Stimulated activated CD8-positive, alpha-beta memory T cell treated with anti-CD3 and anti-CD28 coated beads, Interleukin-12 subunit alpha, Interleukin-12 subunit beta, amount 100 ng/mL, for 1 hour (primary cell): ENCODE measurements at regions not wholly inside any gene's neighbourhood (a gene's known extent, or its start where the extent isn't known, plus 50 kb on each side); places are given as distances from the start of the nearest gene placed in this dataset.

Experiments used
- DNase-seq: peaks from one replicate; pipeline ENCODE4 v3.0.0-alpha.2; 2020; ENCODE audit warnings: low read depth

DNA sequence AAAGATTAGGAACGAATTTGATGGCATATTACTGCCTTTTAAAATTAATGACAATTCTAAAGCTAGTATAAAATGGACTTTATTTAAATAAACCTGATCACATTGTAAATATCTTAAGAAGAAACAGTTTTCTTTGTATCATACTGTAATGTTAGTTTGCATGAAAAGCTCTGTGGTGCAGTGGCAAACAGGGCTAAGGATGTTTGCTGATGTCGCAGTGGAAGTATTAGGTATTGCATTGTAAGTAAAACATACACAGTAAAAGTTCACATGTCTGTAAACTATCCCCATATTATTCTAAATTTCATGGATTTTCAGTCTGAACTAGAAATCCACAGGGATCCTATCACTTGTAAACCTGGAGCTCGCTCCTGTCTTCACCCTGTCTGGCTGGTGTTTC is 252.6 kb upstream of the ZNF32 start:
- DNase-seq: no peak

GRCh38 chr10:43900571-43900970 is 251.9 kb upstream of the ZNF32 start:
- DNase-seq: no peak

GRCh38 chr10:43899224-43899959 is 250.7 kb upstream of the ZNF32 start:
- no peak for DNase-seq

DNA sequence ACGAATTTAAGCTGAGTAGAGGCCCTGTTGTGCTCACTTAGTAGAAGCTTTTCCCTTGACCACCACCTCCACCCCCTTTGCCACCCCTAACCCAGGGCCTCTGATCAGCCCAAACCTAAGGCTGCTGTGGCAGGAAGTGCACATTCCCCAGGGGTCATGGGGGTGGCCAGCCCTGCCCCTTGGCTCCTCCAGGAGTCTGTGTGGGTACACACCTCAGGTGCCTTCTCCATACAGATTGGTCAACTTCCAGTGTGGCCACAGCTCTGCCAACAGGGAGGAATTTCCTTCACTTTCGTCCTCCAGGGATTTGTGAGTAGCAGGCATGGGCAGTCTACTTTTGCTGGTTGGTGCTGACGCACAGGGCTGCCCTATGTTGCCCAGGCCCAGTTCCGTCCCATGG is 249.9 kb upstream of the ZNF32 start:
- DNase-seq: no peak

- DNase-seq: no peak
Observed at GRCh38 chr10:43897765-43898419, 249.2 kb upstream of the ZNF32 start.

DNA sequence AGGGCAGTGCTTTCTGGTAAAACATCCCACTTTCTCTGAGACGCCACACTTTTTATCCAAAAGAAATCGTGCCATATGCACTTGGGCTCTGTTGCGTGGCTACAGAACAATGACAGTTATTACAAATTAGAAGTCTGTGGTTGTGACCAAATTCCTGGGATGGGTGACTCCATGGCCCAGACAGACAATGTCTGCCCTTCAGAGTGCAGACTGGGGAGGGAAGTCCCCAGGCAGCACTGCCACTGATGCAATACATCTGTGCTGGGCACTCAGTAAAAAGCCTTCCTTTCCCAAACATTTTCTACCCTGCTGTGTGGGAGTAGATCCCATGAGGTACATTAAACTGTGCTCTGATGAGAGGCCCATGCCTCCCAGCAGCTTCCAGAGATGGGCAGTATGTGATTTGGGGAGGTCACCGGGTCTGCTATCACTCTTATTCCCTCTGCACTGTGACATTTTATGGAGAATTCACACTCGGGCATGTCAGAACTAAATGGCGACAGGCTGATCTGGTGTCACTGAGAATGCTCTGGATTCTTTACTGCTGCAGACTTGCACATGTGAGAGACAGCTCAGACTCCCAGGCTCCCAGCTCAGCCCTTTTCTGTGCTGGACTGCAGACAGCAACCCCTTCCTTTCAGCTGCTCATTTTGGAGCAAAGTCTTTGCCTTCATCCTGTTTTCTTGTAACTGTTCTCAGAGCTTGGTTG is 243.5 kb upstream of the ZNF32 start:
- no peak for DNase-seq

DNA sequence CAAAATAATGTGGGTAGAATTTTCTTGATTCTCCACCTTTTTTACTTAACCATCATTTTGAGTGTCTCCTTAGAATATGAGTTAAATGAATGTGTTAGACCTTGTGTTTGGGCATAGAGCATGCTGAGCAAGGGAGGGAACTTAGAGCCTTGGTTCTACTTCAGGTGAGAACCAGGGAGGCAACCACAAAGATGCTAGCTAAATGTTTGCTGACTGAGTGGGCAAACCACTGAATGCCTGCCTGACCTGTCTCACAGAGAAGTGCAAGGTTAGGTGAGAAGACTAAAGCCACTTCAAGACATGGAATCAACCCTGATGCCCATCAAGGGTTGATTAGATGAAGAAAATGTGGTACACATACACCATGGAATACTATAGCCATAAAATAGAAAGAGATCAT is 242.6 kb upstream of the ZNF32 start:
- DNase-seq: no peak

GRCh38 chr10:43890124-43890523 is 241.4 kb upstream of the ZNF32 start:
- DNase-seq: no peak

DNA sequence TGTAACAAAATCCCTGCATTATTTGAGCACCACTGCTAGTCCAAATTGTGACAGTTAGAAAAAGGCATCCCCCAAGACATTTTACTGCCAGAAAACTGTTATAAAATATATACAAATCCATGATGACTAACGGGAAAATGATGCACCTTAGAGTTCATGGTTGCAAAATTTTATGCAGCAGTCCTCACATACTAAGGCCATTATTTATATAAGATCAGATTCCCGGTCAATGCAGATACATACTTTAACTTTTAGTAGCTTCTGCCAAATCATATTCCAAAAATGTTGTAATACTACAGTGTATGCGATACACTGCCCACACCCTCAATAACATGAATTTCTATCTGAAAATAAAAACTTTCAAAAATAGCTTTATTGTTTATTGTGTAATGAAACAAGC is 239.9 kb upstream of the ZNF32 start:
- DNase-seq: no peak

DNA sequence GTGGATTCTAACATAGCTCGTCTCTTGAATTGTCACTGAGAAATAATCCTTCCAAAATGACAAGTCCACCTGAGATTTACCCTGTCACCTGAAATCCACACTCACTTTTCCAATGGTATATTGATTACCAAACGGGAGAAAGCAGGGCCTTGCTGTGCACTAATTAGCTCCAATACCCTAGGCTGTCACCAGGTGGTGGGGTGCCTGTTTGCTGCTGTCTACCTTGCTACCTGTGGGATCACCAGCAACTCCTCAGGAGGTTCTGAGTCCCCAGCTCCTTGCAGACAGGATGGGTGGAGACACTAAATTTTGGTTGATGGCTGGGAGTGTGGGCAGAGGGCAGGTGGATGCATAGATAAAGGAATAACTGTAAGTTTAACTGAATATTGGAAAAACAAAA is 237.2 kb upstream of the ZNF32 start:
- no peak for DNase-seq

- no peak for DNase-seq
Observed at GRCh38 chr10:43885252-43885651, 236.6 kb upstream of the ZNF32 start.

DNA sequence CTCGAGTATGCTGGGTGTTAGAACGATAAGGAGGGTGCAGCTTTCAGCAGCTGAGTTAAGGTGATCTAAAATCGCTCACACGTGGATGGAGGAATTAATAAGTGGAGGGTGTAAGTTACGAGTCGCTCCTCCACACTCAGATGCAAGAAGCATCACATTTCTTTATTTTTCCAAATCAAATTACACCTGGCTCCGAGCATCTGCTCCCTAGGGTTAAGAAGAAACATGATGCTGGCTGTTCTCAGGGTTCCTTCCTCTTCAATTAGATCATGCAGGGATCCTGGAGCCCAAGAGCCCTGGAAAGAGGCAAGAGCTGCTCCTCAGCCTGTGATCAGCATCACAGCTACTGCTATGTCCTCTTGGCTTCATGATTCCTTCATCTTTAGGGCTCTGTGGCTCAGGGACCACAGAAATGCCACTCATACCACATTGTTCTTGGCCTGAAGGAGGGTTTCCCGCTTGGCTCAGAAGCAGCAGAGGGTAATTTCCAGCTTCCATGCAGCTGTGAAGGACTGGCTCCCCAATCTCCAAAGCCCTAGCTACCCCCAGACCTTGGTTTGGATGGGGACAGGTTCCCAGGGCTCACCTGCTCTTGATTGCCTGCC is 235.9 kb upstream of the ZNF32 start:
- DNase-seq: no peak

DNA sequence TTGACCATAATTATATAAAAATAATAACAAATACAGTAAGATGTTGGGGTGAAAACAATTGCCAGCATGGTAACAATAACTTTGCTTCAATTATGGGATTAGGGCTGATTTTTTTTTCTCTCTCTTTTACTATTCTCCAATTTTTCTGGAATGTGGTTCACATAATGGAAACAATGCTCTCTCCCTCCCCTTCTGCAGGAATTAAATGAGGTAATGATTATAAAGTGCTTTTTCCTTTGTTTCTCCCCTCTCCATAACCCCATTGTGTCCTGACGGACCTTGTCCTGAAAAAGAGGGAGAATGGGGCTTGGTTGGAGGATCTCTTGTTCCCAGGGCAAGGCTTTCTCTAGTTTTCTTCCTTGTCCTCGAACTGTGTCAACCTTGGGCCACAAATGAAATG is 234.0 kb upstream of the ZNF32 start:
- no peak for DNase-seq

DNA sequence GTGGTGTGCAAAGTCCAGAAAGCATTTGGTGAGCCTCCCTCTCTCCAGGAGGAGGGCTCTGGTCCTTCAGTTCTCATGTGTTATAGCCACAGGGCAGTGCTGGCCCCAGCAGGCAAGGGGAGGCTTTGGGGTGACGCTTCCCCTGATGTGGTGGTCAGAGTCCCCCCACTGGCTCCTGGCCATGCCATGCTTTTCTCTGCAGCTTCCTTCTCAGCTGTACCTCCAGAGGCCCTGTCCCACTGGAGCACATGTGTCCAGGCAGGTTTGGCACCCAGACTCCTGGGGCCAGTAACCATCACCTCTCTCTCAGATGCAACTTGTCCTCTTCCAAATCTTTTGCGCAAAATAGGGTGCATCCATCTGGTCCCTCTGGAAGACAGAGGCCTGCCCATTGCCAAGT is 233.0 kb upstream of the ZNF32 start:
- DNase-seq: no peak

GRCh38 chr10:43880160-43880559 is 231.5 kb upstream of the ZNF32 start:
- no peak for DNase-seq

GRCh38 chr10:43879742-43880141 is 231.1 kb upstream of the ZNF32 start:
- no peak for DNase-seq

DNA sequence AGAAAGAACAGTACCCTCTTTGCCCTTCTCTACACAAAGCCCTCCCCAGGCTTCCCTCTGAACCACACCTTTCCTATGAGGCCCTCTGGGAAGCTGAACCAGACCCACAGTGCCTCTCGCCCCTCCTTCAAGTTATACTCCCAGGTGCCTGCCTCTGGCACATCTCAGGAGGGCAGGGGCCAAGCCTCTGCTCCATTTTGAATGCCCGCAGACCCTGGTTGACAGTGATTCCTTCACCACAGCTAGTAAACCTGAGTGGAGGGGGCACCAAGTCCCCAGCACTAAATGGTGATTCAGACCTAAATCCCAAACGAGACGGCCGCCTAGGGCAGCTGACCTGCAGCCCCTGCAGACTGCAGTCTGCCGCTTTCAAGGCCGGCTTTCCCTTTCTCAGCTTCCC is 230.5 kb upstream of the ZNF32 start:
- no peak for DNase-seq

DNA sequence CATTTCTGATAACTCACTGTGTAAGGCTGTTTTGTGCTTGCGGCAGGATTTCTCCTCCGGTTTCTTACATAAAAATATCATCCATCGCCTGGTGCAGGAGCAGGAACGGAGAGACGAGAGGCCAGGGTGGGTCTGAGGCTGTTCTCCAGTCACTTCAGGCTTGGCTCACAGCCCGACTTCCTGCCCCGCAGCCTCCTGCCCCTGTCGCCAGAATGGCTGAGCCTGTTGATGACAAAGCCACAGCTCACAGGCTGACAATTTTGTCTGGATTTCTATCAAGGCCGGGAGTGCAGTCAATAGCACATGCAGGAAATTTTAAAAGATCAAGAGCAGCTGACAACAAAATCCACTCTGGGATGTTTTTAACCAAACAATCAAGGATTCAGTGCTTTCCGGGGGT is 229.7 kb upstream of the ZNF32 start:
- DNase-seq: no peak

- DNase-seq: no peak
Observed at GRCh38 chr10:43876976-43877375, 228.3 kb upstream of the ZNF32 start.

DNA sequence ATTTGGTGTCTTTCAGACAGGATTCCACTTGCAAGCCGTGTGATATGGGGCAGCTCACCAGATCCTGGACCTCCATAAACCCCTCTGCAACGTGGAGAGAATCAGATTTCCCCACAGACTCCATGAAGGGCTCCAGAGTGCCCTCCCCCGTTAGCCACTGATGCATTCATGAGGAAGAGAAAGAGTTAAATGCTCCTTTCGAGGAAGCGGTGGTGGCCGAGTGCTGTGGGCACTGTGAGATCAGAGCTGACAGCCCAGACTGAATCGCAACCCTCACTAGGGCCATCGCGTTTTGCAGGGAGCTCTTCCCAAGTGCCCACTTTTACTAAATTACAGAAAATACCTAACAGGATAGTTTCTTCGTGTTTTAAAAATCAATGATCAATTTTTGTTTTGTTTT is 226.3 kb upstream of the ZNF32 start:
- DNase-seq: no peak

DNA sequence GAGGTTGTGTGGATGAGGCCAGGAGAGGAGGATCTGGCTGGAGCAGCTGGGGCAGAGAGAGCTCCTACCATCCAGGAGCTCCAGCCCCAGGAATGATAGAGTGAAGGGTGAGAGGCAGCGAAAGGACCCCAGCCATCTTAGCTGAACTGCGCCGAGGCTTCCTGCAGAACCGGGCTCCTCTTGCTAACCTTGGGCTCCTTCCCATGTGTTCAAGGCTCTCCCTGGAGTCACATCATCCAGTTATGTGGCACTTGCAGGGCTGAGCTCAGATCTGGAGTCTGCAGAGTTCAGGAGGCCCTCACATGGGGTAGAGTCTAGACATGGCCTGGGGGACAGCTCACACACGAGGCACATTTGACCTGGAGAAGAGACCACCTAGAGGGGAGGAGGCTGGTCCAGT is 225.0 kb upstream of the ZNF32 start:
- no peak for DNase-seq

GRCh38 chr10:43872644-43873043 is 224.0 kb upstream of the ZNF32 start:
- no peak for DNase-seq

DNA sequence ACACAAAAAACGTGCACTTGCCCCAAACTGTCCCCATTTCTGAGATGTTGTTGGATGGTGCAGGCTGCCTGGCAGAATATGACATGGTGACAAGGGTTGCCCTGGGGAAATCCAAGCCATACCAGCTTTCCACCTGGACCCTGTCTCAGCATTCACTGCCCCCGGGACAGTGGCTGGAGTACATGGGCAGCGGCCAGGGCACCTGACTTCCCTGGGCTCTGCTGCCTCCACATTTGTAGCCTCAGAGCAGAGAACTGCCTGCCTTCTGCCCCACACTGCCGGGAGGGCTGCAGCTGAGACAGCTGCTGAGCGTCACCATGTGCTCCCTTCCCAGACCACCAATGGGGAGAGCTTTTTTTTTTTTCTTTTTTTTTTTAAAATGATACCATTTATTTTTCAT is 222.9 kb upstream of the ZNF32 start:
- no peak for DNase-seq
